Endothelial cell of umbilical vein (primary cell): ENCODE measurements at regions not wholly inside any gene's neighbourhood (a gene's known extent, or its start where the extent isn't known, plus 50 kb on each side); places are given as distances from the start of the nearest gene placed in this dataset.

Experiments
- BruUV-seq: library from RNA; stranded (reverse); fragments of 400-500 nt; replicated peaks from 2 replicates; lab custom pipeline; 2021; lab: Mats Ljungman, UMichigan
- CTCF ChIA-PET: fragments of 300-600, 350-600 bp; sonication (Branson Sonifier 250); formaldehyde crosslinking; loops from one replicate; lab custom pipeline; 2021; ENCODE audit warnings: antibody characterized with exemption, inconsistent platforms; lab: Charles Lee
- POLR2A ChIA-PET: fragments of 300-600, 350-600 bp; sonication (Branson Sonifier 250); formaldehyde crosslinking; loops from one replicate; lab custom pipeline; 2021; ENCODE audit warnings: antibody characterized with exemption, inconsistent platforms; lab: Charles Lee
- DNase-seq: peaks from one replicate; pipeline ENCODE4 v3.0.0-alpha.2; 2011; ENCODE audit warnings: low read depth, low spot score
- FAIRE-seq: peaks from 2 replicates; lab custom pipeline; 2011; peaks lifted over from hg19 to GRCh38; lab: Jason Lieb, UNC
- H2AFZ ChIP-seq: 2 replicates; pipeline ENCODE4 v1.6.0; 2012; ENCODE audit warnings: low read depth, low read length, control low read depth, inconsistent platforms
- H3K27ac ChIP-seq: 2 replicates; pipeline ENCODE4 v1.5.1; 2011; ENCODE audit warnings: low read depth, mild to moderate bottlenecking, control low read depth, low read length, moderate library complexity; ENCODE audit not compliant: insufficient read depth
- H3K27me3 ChIP-seq, 2 experiments: 2 replicates each; pipeline versions ENCODE4 v1.6.0 to v1.6.1; 2011; ENCODE audit warnings: low read length in 2 of 2, mixed read lengths in 1 of 2; ENCODE audit not compliant: control insufficient read depth in 2 of 2, insufficient read depth in 2 of 2
- H3K36me3 ChIP-seq, 2 experiments: 2 replicates in 1 of 2; 3 replicates in 1 of 2; pipeline ENCODE4 v1.5.1; 2011; ENCODE audit warnings: low read length in 2 of 2, mild to moderate bottlenecking in 1 of 2, moderate library complexity in 1 of 2; ENCODE audit not compliant: control insufficient read depth in 2 of 2, insufficient read depth in 2 of 2; ENCODE audit errors: extremely low read depth in 1 of 2
- H3K4me1 ChIP-seq: 3 replicates; pipeline ENCODE4 v1.5.1; 2011; ENCODE audit warnings: mild to moderate bottlenecking, low read length; ENCODE audit not compliant: control insufficient read depth, insufficient read depth; ENCODE audit errors: extremely low read depth
- H3K4me2 ChIP-seq: 2 replicates; pipeline ENCODE4 v1.6.1; 2011; ENCODE audit warnings: low read length, control low read depth, mixed read lengths; ENCODE audit not compliant: insufficient read depth
- H3K4me3 ChIP-seq, 3 experiments: fragments of 200-600 bp in 1 of 3; sonication (generic), shearing (Covaris generic) in 1 of 3; replicated peaks in 1 of 3; 2 replicates each; pipeline ENCODE4 v1.5.1; 2011 to 2016; ENCODE audit warnings: control low read depth in 3 of 3, low read length in 3 of 3, mild to moderate bottlenecking in 2 of 3, inconsistent platforms in 1 of 3, low read depth in 1 of 3, moderate library complexity in 1 of 3; ENCODE audit not compliant: insufficient read depth in 1 of 3
- H3K79me2 ChIP-seq: 2 replicates; pipeline ENCODE4 v1.6.0; 2012; ENCODE audit warnings: low read length, inconsistent platforms; ENCODE audit not compliant: control insufficient read depth, insufficient read depth
- H3K9ac ChIP-seq: replicated peaks from 2 replicates; pipeline ENCODE3; 2011; ENCODE audit warnings: low read length, control low read depth; ENCODE audit not compliant: insufficient read depth; ENCODE audit errors: extremely low read depth
- H3K9me1 ChIP-seq: replicated peaks from 3 replicates; pipeline ENCODE4 v1.6.0; 2011; ENCODE audit warnings: mild to moderate bottlenecking, low read length; ENCODE audit not compliant: control insufficient read depth, insufficient read depth; ENCODE audit errors: extremely low read depth
- H3K9me3 ChIP-seq: replicated peaks from 2 replicates; pipeline ENCODE4 v1.5.1; 2012; ENCODE audit warnings: low read length, inconsistent platforms; ENCODE audit not compliant: control insufficient read depth, insufficient read depth
- H4K20me1 ChIP-seq: replicated peaks from 2 replicates; pipeline ENCODE3; 2011; ENCODE audit warnings: mild to moderate bottlenecking, low read length; ENCODE audit not compliant: control insufficient read depth, insufficient read depth; ENCODE audit errors: extremely low read depth
- EZH2 ChIP-seq: IDR thresholded peaks from 2 replicates; pipeline ENCODE4 v1.6.1; 2012; ENCODE audit warnings: borderline replicate concordance, low read depth, mild to moderate bottlenecking, moderate library complexity, low read length, inconsistent platforms; ENCODE audit not compliant: severe bottlenecking
- FOS ChIP-seq: IDR thresholded peaks from 2 replicates; pipeline ENCODE4 v1.6.1; 2011; ENCODE audit warnings: mild to moderate bottlenecking, low read length, moderate library complexity, borderline replicate concordance; ENCODE audit not compliant: insufficient read depth
- GATA2 ChIP-seq: IDR thresholded peaks from 2 replicates; pipeline ENCODE4 v1.7.0; 2011; ENCODE audit warnings: low read depth, mild to moderate bottlenecking, moderate library complexity, mixed read lengths, low read length; ENCODE audit not compliant: insufficient read length, insufficient read depth
- JUN ChIP-seq: IDR thresholded peaks from 2 replicates; pipeline ENCODE4 v1.6.1; 2011; ENCODE audit warnings: borderline replicate concordance, low read depth; ENCODE audit not compliant: insufficient read length, insufficient read depth
- MYC ChIP-seq: IDR thresholded peaks from one replicate; pipeline ENCODE4 v1.6.1; 2011; ENCODE audit warnings: mild to moderate bottlenecking, low read depth, low read length
- POLR2A ChIP-seq: IDR thresholded peaks from 2 replicates; pipeline ENCODE4 v1.6.1; 2012; ENCODE audit warnings: low read depth, mild to moderate bottlenecking, control low read depth, low read length
- POLR2AphosphoS5 ChIP-seq: IDR thresholded peaks from 2 replicates; pipeline ENCODE4 v1.6.1; 2012; ENCODE audit warnings: low read depth, mild to moderate bottlenecking, control low read depth, low read length, moderate library complexity; ENCODE audit not compliant: insufficient read depth
- dilution Hi-C: fragments of 300-500 bp; cut with MboI; formaldehyde crosslinking; loops from one replicate; pipeline ENCODE4 v1.15.0; 2019; ENCODE audit warnings: low sequenced_read_pairs; ENCODE audit not compliant: extremely low pct_ligation_motif_present
- intact Hi-C: fragments of 100-400 bp; cut with micrococcal nuclease; formaldehyde crosslinking; loops from one replicate; pipeline ENCODE4 v1.10.0; 2022
- TF ChIP-seq, protein P1 (sequence below): IDR thresholded peaks from 2 replicates; pipeline ENCODE4 v1.6.1; 2011; ENCODE audit not compliant: insufficient read depth, insufficient read length
- TF ChIP-seq, protein P2 (sequence below), 2 donors: IDR thresholded peaks; 1 replicate in 1 of 2; 2 replicates in 1 of 2; pipeline ENCODE4 v1.5.1; 2011; ENCODE audit warnings: low read length in 2 of 2, mild to moderate bottlenecking in 2 of 2, moderate library complexity in 2 of 2, control low read depth in 1 of 2, inconsistent platforms in 1 of 2, low read depth in 1 of 2; ENCODE audit not compliant: insufficient read depth in 1 of 2; ENCODE audit errors: extremely low read depth in 1 of 2

DNA sequence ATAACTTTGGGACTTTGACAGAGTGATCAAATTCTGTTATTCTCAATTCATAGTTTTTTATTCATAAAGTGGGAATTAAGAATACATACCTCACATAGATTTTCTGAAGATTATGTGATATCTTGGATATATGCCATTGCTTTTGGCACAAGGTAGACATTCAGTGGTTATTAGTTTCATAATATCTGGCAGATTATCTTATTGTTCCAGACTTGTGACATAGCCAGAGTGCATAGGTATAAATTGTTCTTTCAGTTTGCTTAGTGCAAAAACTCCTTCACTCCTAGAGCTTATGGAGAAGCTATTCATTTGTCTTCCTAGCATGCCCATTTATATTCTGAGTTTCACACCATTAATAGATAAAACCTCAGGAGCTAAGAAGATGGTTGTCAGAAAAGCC lies 222.0 kb downstream of the KCNE4 start:
- DNase-seq, result no peak
- BruUV-seq, result no TSS peak

More for the DNA sequence above, 222.0 kb downstream of the KCNE4 start:
- Histone ChIP-seq H3K4me2 (no peak overlapping the region), H2AFZ (no peak overlapping the region), H3K36me3 (no peaks in the 10 kb centered on the region), H3K27me3 (no peaks in the 10 kb centered on the region), H3K9me1 (no peaks in the 10 kb centered on the region), H3K4me3 (no peak overlapping the region), H3K9me3 (no peaks in the 10 kb centered on the region), H4K20me1 (no peaks in the 10 kb centered on the region), H3K79me2 (no peaks in the 10 kb centered on the region), H3K4me1 (no peaks in the 10 kb centered on the region), H3K9ac (no peak overlapping the region), H3K27ac (no peak overlapping the region)
- intact Hi-C loops (no loop called here), dilution Hi-C loops (no loop called here)
- POLR2A ChIA-PET, result no interaction called here
- TF ChIP-seq, protein P1, sequence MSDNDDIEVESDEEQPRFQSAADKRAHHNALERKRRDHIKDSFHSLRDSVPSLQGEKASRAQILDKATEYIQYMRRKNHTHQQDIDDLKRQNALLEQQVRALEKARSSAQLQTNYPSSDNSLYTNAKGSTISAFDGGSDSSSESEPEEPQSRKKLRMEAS, result no peak
- TF ChIP-seq JUN (no peak), POLR2A (no peak), FOS (no peak), GATA2 (no peak), POLR2AphosphoS5 (no peak), MYC (no peak), EZH2 (no peak)
- TF ChIP-seq, protein P2, sequence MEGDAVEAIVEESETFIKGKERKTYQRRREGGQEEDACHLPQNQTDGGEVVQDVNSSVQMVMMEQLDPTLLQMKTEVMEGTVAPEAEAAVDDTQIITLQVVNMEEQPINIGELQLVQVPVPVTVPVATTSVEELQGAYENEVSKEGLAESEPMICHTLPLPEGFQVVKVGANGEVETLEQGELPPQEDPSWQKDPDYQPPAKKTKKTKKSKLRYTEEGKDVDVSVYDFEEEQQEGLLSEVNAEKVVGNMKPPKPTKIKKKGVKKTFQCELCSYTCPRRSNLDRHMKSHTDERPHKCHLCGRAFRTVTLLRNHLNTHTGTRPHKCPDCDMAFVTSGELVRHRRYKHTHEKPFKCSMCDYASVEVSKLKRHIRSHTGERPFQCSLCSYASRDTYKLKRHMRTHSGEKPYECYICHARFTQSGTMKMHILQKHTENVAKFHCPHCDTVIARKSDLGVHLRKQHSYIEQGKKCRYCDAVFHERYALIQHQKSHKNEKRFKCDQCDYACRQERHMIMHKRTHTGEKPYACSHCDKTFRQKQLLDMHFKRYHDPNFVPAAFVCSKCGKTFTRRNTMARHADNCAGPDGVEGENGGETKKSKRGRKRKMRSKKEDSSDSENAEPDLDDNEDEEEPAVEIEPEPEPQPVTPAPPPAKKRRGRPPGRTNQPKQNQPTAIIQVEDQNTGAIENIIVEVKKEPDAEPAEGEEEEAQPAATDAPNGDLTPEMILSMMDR (IDR thresholded peaks at IDR 0.05; ENCODE audit: extremely low read depth in 1 of 2, insufficient read depth in 1 of 2, low read depth in 1 of 2, low read length in 2 of 2), result no peak
- CTCF ChIA-PET, result no interaction called here
- no peak for FAIRE-seq
